AG10803 (cell line): ENCODE measurements at regions not wholly inside any gene's neighbourhood (a gene's known extent, or its start where the extent isn't known, plus 50 kb on each side); places are given as distances from the start of the nearest gene placed in this dataset.

Source experiments
- DNase-seq: peaks from one replicate; pipeline ENCODE4 v3.0.0; 2010; ENCODE audit warnings: low read depth
- H3K4me3 ChIP-seq: 2 replicates; pipeline ENCODE4 v1.5.1; 2011; ENCODE audit warnings: mild to moderate bottlenecking, low read length, control low read depth
- TF ChIP-seq, protein P1 (sequence below): conservative IDR thresholded peaks from 2 replicates; pipeline ENCODE4 v1.5.1; 2011; ENCODE audit warnings: mild to moderate bottlenecking, low read length, control low read depth, inconsistent platforms

DNA sequence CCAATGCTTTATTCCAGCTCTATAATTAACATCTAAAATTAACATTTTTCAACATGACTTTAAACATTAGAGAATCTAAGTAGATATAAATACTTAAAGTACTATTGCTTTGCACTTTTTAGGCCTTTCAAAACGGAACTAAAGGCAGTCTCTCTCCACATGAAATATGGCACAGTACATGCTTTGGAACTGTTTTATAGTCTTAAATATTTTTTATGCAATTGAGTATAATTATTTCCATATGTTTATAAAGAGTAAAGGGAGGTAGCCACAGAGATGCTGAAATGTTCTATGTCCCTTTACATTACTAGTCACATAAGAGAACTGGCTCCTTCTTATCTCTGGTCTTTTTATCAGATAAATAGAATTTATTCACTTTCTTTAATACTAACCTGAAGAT, 674.0 kb downstream of the PLCL1 start:
- TF ChIP-seq, protein P1, sequence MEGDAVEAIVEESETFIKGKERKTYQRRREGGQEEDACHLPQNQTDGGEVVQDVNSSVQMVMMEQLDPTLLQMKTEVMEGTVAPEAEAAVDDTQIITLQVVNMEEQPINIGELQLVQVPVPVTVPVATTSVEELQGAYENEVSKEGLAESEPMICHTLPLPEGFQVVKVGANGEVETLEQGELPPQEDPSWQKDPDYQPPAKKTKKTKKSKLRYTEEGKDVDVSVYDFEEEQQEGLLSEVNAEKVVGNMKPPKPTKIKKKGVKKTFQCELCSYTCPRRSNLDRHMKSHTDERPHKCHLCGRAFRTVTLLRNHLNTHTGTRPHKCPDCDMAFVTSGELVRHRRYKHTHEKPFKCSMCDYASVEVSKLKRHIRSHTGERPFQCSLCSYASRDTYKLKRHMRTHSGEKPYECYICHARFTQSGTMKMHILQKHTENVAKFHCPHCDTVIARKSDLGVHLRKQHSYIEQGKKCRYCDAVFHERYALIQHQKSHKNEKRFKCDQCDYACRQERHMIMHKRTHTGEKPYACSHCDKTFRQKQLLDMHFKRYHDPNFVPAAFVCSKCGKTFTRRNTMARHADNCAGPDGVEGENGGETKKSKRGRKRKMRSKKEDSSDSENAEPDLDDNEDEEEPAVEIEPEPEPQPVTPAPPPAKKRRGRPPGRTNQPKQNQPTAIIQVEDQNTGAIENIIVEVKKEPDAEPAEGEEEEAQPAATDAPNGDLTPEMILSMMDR: no peak
- peak; percentile 17 for DNase-seq

DNA sequence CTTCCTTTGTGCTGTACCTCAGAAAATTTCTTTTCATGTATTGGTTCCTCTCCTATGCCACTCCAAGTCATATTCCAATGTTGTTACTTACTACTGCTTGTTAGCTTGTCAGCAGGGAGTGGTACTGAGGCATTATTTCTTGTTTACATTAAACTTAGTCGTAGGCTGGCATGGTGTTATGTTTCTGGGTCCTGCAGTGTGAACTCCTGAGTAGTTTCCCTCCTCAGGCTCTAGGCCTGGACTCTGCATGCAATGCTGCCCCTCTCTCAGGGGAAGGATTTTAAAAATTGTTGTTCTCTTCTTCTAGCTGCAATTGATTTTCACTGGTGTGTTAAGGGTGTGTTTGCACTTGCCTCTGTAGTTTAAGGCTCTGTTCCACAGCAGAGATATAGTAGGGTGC, 671.6 kb downstream of the PLCL1 start:
- no peak overlapping the region for H3K4me3 ChIP-seq
- no peak for DNase-seq
- TF ChIP-seq, protein P1: no peak

More for the DNA sequence above, 674.0 kb downstream of the PLCL1 start:
- no peak overlapping the region for H3K4me3 ChIP-seq

DNA sequence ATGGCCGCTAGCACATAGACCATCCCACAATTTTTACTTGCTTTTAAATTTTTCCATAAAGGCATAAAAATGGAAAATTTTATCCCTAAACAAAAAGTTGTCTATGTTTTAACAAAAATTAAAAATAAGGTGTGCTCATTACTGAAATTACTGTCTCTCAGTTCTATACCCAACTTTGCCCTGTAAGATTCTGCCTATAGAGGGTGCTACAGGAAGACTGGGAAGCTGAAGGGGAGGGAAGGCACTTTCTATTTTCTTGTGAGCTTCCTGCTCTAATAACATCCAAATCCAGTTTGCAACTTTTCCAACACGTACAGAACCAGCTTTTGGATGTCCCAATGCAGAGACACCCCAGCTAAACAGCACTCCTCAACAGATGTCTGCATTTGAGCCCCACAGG, 666.9 kb downstream of the PLCL1 start:
- H3K4me3 ChIP-seq: no peak overlapping the region
- TF ChIP-seq, protein P1: peak; percentile 37
- DNase-seq: no peak

DNA sequence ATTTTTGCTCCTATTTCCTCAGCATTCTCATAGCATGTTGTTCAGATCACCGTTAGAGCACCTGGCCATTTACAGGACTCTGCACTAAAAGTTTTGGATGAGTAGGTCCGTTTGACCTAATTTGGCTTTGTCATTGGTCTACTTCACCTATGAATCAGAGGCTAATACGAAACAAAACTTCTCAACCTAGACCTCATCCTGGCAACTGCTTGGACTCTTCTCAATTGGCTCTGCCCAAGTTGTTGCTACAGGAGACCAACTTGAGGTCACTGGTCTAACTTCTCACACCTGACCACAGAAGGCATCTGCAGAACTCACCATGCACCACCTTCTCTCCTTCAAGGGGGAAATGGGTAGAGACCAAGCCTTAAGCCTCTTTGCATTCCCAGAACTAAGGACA, 663.7 kb downstream of the PLCL1 start:
- DNase-seq: no peak
- TF ChIP-seq, protein P1: no peak
- no peak overlapping the region for H3K4me3 ChIP-seq

DNA sequence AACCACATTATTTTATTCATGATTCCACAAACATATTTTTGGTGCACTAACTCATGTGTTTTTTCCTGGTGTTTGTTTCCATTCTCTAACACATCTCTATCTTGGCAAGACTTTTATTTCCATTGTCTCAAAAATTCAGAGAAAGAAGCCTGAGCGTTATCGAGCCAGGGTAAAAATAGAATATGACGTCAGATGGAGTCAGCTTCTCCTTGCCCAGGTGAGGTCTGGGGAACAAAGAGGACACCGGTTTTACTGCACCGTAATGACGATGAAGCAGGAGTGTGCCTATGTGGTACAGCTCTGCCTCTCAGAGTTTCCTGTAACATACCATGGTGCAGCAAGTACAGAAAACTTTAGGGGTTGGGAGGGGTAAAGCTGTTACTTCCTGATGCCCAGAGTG, 661.6 kb downstream of the PLCL1 start:
- no peak overlapping the region for H3K4me3 ChIP-seq
- TF ChIP-seq, protein P1: no peak
- no peak for DNase-seq

DNA sequence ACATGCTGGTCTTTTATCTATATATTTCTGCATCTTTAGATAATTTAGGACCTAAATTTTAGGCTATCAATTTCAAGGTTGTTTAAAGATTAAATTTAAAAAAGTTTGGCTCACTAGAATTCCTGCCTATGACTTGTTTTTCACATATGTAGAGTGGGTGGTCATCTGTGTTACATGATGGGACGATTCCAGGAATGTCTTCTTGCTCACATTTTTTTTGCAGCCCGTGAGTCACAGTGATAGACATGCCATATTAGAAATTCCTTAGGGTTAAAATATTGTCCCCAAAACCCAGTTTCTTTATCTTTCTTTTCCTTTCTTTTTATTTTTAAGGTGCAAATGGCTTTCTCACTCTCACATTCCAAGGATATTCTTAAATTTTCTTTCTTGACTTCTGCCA, 652.0 kb downstream of the PLCL1 start:
- TF ChIP-seq, protein P1: no peak
- no peak overlapping the region for H3K4me3 ChIP-seq
- peak; percentile 50 for DNase-seq

DNA sequence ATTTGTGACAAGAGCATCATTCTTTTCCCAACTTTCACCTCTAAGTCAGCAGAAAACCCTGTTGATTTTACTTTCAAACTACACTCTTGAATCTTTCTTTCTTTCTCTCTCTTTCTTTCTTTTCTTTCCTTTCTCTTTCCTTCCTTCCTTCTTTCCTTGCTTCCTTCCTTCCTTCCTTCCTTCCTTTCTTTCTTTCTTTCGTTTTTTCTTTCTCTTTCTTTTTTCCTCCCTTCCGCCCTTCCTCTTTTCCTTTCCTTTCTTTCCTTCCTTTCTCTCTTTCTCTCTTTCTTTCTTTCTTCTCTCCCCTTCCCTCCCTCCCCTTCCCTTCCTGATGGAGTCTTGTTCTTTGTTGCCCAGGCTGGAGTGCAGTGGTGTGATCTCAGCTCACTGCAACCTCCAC, 649.5 kb downstream of the PLCL1 start:
- TF ChIP-seq, protein P1: no peak
- H3K4me3 ChIP-seq: no peak overlapping the region
- DNase-seq: no peak
